Thyroid gland (tissue), 4 donors: ENCODE measurements at regions not wholly inside any gene's neighbourhood (a gene's known extent, or its start where the extent isn't known, plus 50 kb on each side); places are given as distances from the start of the nearest gene placed in this dataset.

Experiments
- POLR2A ChIP-seq, 2 donors: fragments of 450-650 bp; IDR thresholded peaks; one replicate each; pipeline ENCODE4 v1.6.1; 2017; ENCODE audit warnings: antibody characterized with exemption in 2 of 2, mild to moderate bottlenecking in 2 of 2, moderate library complexity in 1 of 2
- TF ChIP-seq, protein P1 (sequence below), 6 experiments: fragments of 200-600 bp in 3 of 6; fragments of 450-650 bp in 3 of 6; sonication (generic) in 3 of 6; IDR thresholded peaks; one replicate each; pipeline ENCODE4 v1.5.1; 2016 to 2019; ENCODE audit warnings: antibody characterized with exemption in 6 of 6, mild to moderate bottlenecking in 2 of 6, inconsistent platforms in 1 of 6, moderate library complexity in 1 of 6

DNA sequence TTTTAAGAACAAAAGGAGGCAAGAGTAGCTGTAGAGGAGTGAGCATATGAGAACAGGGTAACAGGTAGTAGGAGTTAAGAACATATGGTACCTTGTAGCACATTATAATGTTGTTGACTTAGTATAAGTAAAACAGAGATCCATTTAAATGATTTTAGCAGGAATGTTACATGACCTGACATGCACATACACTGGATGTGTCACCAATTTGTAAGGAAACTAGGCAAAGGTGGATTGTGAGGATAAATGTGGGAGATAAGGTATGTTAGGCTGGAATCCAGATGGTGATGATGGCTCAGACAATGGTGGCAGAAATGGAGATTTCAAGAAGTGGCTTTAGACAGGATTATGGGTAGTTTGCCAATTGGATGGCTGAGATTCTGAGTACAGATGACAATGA, 443.1 kb upstream of the DAB2 start:
- TF ChIP-seq, protein P1, sequence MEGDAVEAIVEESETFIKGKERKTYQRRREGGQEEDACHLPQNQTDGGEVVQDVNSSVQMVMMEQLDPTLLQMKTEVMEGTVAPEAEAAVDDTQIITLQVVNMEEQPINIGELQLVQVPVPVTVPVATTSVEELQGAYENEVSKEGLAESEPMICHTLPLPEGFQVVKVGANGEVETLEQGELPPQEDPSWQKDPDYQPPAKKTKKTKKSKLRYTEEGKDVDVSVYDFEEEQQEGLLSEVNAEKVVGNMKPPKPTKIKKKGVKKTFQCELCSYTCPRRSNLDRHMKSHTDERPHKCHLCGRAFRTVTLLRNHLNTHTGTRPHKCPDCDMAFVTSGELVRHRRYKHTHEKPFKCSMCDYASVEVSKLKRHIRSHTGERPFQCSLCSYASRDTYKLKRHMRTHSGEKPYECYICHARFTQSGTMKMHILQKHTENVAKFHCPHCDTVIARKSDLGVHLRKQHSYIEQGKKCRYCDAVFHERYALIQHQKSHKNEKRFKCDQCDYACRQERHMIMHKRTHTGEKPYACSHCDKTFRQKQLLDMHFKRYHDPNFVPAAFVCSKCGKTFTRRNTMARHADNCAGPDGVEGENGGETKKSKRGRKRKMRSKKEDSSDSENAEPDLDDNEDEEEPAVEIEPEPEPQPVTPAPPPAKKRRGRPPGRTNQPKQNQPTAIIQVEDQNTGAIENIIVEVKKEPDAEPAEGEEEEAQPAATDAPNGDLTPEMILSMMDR (IDR thresholded peaks at IDR 0.05) = no peak
- no peak for TF ChIP-seq POLR2A (IDR thresholded peaks at IDR 0.05)
